C4-2B (cell line): ENCODE measurements at regions not wholly inside any gene's neighbourhood (a gene's known extent, or its start where the extent isn't known, plus 50 kb on each side); places are given as distances from the start of the nearest gene placed in this dataset.

ENCODE experiments used
- CTCF ChIP-seq: fragments of 450-650 bp; conservative IDR thresholded peaks from 2 replicates; pipeline ENCODE4 v1.5.1; 2017; ENCODE audit warnings: mild to moderate bottlenecking
- ZFX ChIP-seq: fragments of 450-650 bp; IDR thresholded peaks from 2 replicates; pipeline ENCODE4 v1.6.1; 2017

- TF ChIP-seq CTCF, result no peak
- TF ChIP-seq ZFX, result no peak
Observed at GRCh38 chr2:101630224-101630949, 67.1 kb upstream of the MAP4K4 start.
